ENCODE measurements at regions not wholly inside any gene's neighbourhood (a gene's known extent, or its start where the extent isn't known, plus 50 kb on each side); places are given as distances from the start of the nearest gene placed in this dataset.

DNA sequence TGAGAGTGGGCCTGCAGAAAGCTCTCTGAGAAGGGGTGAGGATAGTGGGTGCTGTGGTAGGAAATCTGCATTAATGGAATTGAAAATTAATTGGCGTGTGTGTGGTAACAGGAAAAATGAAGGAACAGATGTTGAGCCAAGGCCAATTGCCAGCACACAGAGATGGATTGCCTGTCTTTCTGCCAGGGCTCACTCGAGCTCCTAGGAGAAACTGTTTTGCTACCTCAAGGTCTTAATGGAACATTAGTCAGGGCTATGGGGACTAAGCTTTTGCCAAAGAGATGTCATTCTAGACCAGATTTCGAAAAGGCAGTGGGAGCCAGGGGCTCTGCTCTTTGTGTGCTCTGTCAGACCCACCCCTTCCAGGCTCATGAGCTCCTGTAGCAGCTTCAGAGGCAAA lies 124.0 kb upstream of the EFNA5 start:
- no peak for DNase-seq (ENCODE audit: low spot score)
- Mint-ChIP-seq H3K4me1 (peaks cover 10% of the 10 kb centered on the region), H3K4me3 (no peak overlapping the region), H3K36me3 (no peaks in the 10 kb centered on the region), H3K9me3 (peaks cover 12% of the 10 kb centered on the region), H3K27ac (no peak overlapping the region), H3K27me3 (ENCODE audit: low read depth) (no peaks in the 10 kb centered on the region; the same call in 1 of the 2 replicates)
- ChIA-PET POLR2A (no interaction called here), CTCF (no interaction called here)
- no peak for ATAC-seq
- no peak for TF ChIP-seq ZNF396 (CRISPR knock-in tag; IDR thresholded peaks at IDR 0.05; ENCODE audit: borderline replicate concordance)
- no peak for TF ChIP-seq ZNF219 (CRISPR knock-in tag; IDR thresholded peaks at IDR 0.05; ENCODE audit: borderline replicate concordance)
- TF ChIP-seq, protein P1, sequence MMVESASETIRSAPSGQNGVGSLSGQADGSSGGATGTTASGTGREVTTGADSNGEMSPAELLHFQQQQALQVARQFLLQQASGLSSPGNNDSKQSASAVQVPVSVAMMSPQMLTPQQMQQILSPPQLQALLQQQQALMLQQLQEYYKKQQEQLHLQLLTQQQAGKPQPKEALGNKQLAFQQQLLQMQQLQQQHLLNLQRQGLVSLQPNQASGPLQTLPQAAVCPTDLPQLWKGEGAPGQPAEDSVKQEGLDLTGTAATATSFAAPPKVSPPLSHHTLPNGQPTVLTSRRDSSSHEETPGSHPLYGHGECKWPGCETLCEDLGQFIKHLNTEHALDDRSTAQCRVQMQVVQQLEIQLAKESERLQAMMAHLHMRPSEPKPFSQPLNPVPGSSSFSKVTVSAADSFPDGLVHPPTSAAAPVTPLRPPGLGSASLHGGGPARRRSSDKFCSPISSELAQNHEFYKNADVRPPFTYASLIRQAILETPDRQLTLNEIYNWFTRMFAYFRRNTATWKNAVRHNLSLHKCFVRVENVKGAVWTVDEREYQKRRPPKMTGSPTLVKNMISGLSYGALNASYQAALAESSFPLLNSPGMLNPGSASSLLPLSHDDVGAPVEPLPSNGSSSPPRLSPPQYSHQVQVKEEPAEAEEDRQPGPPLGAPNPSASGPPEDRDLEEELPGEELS (CRISPR knock-in tag; IDR thresholded peaks at IDR 0.05), result no peak
- TF ChIP-seq ZNF671 (CRISPR knock-in tag; IDR thresholded peaks at IDR 0.05), result no peak
- TF ChIP-seq TEAD4 (CRISPR knock-in tag; IDR thresholded peaks at IDR 0.05), result no peak
- TF ChIP-seq, protein P2, sequence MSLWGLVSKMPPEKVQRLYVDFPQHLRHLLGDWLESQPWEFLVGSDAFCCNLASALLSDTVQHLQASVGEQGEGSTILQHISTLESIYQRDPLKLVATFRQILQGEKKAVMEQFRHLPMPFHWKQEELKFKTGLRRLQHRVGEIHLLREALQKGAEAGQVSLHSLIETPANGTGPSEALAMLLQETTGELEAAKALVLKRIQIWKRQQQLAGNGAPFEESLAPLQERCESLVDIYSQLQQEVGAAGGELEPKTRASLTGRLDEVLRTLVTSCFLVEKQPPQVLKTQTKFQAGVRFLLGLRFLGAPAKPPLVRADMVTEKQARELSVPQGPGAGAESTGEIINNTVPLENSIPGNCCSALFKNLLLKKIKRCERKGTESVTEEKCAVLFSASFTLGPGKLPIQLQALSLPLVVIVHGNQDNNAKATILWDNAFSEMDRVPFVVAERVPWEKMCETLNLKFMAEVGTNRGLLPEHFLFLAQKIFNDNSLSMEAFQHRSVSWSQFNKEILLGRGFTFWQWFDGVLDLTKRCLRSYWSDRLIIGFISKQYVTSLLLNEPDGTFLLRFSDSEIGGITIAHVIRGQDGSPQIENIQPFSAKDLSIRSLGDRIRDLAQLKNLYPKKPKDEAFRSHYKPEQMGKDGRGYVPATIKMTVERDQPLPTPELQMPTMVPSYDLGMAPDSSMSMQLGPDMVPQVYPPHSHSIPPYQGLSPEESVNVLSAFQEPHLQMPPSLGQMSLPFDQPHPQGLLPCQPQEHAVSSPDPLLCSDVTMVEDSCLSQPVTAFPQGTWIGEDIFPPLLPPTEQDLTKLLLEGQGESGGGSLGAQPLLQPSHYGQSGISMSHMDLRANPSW (CRISPR knock-in tag; conservative IDR thresholded peaks at IDR 0.05; ENCODE audit: low read depth), result no peak
- TF ChIP-seq ETV6 (CRISPR knock-in tag; IDR thresholded peaks at IDR 0.05), result no peak
- TF ChIP-seq, protein P3, sequence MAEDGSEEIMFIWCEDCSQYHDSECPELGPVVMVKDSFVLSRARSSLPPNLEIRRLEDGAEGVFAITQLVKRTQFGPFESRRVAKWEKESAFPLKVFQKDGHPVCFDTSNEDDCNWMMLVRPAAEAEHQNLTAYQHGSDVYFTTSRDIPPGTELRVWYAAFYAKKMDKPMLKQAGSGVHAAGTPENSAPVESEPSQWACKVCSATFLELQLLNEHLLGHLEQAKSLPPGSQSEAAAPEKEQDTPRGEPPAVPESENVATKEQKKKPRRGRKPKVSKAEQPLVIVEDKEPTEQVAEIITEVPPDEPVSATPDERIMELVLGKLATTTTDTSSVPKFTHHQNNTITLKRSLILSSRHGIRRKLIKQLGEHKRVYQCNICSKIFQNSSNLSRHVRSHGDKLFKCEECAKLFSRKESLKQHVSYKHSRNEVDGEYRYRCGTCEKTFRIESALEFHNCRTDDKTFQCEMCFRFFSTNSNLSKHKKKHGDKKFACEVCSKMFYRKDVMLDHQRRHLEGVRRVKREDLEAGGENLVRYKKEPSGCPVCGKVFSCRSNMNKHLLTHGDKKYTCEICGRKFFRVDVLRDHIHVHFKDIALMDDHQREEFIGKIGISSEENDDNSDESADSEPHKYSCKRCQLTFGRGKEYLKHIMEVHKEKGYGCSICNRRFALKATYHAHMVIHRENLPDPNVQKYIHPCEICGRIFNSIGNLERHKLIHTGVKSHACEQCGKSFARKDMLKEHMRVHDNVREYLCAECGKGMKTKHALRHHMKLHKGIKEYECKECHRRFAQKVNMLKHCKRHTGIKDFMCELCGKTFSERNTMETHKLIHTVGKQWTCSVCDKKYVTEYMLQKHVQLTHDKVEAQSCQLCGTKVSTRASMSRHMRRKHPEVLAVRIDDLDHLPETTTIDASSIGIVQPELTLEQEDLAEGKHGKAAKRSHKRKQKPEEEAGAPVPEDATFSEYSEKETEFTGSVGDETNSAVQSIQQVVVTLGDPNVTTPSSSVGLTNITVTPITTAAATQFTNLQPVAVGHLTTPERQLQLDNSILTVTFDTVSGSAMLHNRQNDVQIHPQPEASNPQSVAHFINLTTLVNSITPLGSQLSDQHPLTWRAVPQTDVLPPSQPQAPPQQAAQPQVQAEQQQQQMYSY (CRISPR knock-in tag; IDR thresholded peaks at IDR 0.05), result no peak
- TF ChIP-seq, protein P4, sequence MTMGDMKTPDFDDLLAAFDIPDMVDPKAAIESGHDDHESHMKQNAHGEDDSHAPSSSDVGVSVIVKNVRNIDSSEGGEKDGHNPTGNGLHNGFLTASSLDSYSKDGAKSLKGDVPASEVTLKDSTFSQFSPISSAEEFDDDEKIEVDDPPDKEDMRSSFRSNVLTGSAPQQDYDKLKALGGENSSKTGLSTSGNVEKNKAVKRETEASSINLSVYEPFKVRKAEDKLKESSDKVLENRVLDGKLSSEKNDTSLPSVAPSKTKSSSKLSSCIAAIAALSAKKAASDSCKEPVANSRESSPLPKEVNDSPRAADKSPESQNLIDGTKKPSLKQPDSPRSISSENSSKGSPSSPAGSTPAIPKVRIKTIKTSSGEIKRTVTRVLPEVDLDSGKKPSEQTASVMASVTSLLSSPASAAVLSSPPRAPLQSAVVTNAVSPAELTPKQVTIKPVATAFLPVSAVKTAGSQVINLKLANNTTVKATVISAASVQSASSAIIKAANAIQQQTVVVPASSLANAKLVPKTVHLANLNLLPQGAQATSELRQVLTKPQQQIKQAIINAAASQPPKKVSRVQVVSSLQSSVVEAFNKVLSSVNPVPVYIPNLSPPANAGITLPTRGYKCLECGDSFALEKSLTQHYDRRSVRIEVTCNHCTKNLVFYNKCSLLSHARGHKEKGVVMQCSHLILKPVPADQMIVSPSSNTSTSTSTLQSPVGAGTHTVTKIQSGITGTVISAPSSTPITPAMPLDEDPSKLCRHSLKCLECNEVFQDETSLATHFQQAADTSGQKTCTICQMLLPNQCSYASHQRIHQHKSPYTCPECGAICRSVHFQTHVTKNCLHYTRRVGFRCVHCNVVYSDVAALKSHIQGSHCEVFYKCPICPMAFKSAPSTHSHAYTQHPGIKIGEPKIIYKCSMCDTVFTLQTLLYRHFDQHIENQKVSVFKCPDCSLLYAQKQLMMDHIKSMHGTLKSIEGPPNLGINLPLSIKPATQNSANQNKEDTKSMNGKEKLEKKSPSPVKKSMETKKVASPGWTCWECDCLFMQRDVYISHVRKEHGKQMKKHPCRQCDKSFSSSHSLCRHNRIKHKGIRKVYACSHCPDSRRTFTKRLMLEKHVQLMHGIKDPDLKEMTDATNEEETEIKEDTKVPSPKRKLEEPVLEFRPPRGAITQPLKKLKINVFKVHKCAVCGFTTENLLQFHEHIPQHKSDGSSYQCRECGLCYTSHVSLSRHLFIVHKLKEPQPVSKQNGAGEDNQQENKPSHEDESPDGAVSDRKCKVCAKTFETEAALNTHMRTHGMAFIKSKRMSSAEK (CRISPR knock-in tag; IDR thresholded peaks at IDR 0.05; ENCODE audit: borderline replicate concordance), result no peak
- TF ChIP-seq JAZF1 (CRISPR knock-in tag; IDR thresholded peaks at IDR 0.05), result no peak
- TF ChIP-seq, protein P5, sequence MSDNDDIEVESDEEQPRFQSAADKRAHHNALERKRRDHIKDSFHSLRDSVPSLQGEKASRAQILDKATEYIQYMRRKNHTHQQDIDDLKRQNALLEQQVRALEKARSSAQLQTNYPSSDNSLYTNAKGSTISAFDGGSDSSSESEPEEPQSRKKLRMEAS (CRISPR knock-in tag; IDR thresholded peaks at IDR 0.05), result no peak

DNA sequence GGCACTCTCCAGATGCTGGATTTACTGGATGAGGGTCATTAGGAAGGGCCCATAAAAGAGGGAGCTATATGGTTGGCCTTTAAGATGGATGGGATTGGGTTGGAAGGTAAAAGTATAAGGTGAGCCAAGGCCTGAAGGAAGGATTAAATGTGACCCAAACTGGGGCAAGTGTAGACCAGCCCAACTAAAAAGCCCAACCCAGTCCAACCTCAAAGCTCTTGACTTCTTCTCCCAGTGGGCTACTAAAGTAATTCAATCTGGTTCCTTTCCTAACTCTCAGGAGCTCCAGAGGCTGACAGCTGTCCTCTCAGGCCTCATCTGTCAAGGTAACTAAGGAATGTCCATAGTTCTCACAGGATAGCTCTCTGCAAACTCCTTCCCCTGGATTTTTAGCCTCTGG lies 122.2 kb upstream of the EFNA5 start:
- POLR2A ChIA-PET, result no interaction called here
- no peaks in the 10 kb centered on the region; the same call in 1 of the 2 replicates for H3K27me3 Mint-ChIP-seq (ENCODE audit: low read depth)
- no peak for TF ChIP-seq CREM (CRISPR knock-in tag; IDR thresholded peaks at IDR 0.05)
- TF ChIP-seq, protein P6, sequence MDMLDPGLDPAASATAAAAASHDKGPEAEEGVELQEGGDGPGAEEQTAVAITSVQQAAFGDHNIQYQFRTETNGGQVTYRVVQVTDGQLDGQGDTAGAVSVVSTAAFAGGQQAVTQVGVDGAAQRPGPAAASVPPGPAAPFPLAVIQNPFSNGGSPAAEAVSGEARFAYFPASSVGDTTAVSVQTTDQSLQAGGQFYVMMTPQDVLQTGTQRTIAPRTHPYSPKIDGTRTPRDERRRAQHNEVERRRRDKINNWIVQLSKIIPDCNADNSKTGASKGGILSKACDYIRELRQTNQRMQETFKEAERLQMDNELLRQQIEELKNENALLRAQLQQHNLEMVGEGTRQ (CRISPR knock-in tag; IDR thresholded peaks at IDR 0.05), result no peak
- TF ChIP-seq, protein P1 (CRISPR knock-in tag; IDR thresholded peaks at IDR 0.05), result no peak
- TF ChIP-seq, protein P7, sequence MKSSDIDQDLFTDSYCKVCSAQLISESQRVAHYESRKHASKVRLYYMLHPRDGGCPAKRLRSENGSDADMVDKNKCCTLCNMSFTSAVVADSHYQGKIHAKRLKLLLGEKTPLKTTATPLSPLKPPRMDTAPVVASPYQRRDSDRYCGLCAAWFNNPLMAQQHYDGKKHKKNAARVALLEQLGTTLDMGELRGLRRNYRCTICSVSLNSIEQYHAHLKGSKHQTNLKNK (CRISPR knock-in tag; IDR thresholded peaks at IDR 0.05), result no peak

More for the DNA sequence above, 122.2 kb upstream of the EFNA5 start:
- no peaks in the 10 kb centered on the region for H3K36me3 Mint-ChIP-seq
- DNase-seq (ENCODE audit: low spot score) (no peak), ATAC-seq (no peak)
- H3K27ac Mint-ChIP-seq, result no peak overlapping the region
- CTCF ChIA-PET, result no interaction called here
- H3K4me1 Mint-ChIP-seq, result no peaks in the 10 kb centered on the region
- H3K9me3 Mint-ChIP-seq, result peaks cover 19% of the 10 kb centered on the region
- no peak overlapping the region for H3K4me3 Mint-ChIP-seq

Measured in WTC11 (cell line).